Adrenal gland (tissue), 9 donors: ENCODE measurements at regions not wholly inside any gene's neighbourhood (a gene's known extent, or its start where the extent isn't known, plus 50 kb on each side); places are given as distances from the start of the nearest gene placed in this dataset.
A peak's percentile ranks its signal among the peaks of the same experiment; 100 is the strongest.

Source experiments
- DNase-seq, 7 donors: peaks; one replicate each; pipeline ENCODE4 v3.0.0-alpha.2; 2019 to 2020
- H3K27ac ChIP-seq, 5 donors: fragments of 200-600 bp; sonication (generic) in 4 of 5; 1 replicate in 3 of 5; 2 replicates in 2 of 5; pipeline versions ENCODE4 v1.5.1 to v1.8.0; 2016 to 2020; ENCODE audit warnings: mild to moderate bottlenecking in 1 of 5
- H3K27me3 ChIP-seq: fragments of 200-600 bp; 2 replicates; pipeline ENCODE4 v1.8.0; 2021
- H3K36me3 ChIP-seq, 2 donors: fragments of 200-600 bp; replicated peaks in 1 of 2; 1 replicate in 1 of 2; 2 replicates in 1 of 2; pipeline versions ENCODE4 v1.5.1 to v1.8.0; 2018 to 2022
- H3K4me1 ChIP-seq, 2 donors: fragments of 200-600 bp; replicated peaks in 1 of 2; 1 replicate in 1 of 2; 2 replicates in 1 of 2; pipeline versions ENCODE4 v1.5.1 to v1.8.0; 2018 to 2021
- H3K4me3 ChIP-seq, 4 donors: fragments of 200-600 bp; sonication (generic) in 3 of 4; one replicate each; pipeline ENCODE4 v1.5.1; 2016 to 2018
- H3K9me3 ChIP-seq, 3 donors: fragments of 200-600 bp; sonication (generic) in 1 of 3; replicated peaks in 1 of 3; 1 replicate in 2 of 3; 2 replicates in 1 of 3; pipeline versions ENCODE4 v1.5.1 to v1.8.0; 2016 to 2021
- POLR2A ChIP-seq, 2 donors: fragments of 450-650 bp; IDR thresholded peaks; one replicate each; pipeline ENCODE4 v1.6.1; 2017; ENCODE audit warnings: antibody characterized with exemption in 2 of 2, mild to moderate bottlenecking in 2 of 2, moderate library complexity in 1 of 2
- WGBS, 4 donors: extraction: QIAGEN DNeasy Blood & Tissue Kit in 2 of 4; methylation state at CpG; one replicate each; pipeline versions ENCODE4 v1.1.5 to v1.1.7; 2013 to 2017; 5-methylcytosine and 5-hydroxymethylcytosine counted together
- intact Hi-C, 2 donors: fragments of 100-400 bp; cut with DNase I; formaldehyde crosslinking; loops; one replicate each; pipeline versions ENCODE4 v1.14.1 to v1.15.0; 2022 to 2023
- TF ChIP-seq, protein P1 (sequence below), 6 experiments: fragments of 450-650 bp in 4 of 6; fragments of 200-600 bp in 2 of 6; sonication (generic) in 1 of 6; IDR thresholded peaks; 1 replicate in 5 of 6; 2 replicates in 1 of 6; pipeline versions ENCODE4 v1.5.1 to v1.8.0; 2016 to 2021; ENCODE audit warnings: antibody characterized with exemption in 6 of 6, mild to moderate bottlenecking in 2 of 6, moderate library complexity in 1 of 6
- donor health status: healthy with polysubstance abuse.
- donor health status: Bipolar disorder and iron deficiency.
- donor health status: DM: yes; HTN: yes; CAD: no.
- donor health status: DM: no; HTN: no; CAD: no.
- donor health status: DM: no; HTN: no; CAD: no.

- DNase-seq: no peak
- no peaks in the 10 kb centered on the region for H3K4me1 ChIP-seq
Observed at GRCh38 chr13:107275312-107275711, 707.4 kb upstream of the ARGLU1 start.

GRCh38 chr13:107271227-107271626, 703.3 kb upstream of the ARGLU1 start:
- Histone ChIP-seq H3K4me1 (no peaks in the 10 kb centered on the region), H3K9me3 (no peaks in the 10 kb centered on the region), H3K36me3 (no peaks in the 10 kb centered on the region), H3K27ac (no peak overlapping the region), H3K4me3 (no peak overlapping the region), H3K27me3 (no peaks in the 10 kb centered on the region)
- DNase-seq: peak in 1 of 7 donors; percentile 3
- intact Hi-C loops: no loop called here
- 31 to 54% (median 40%) methylated on average over 2 of the region's 2 CpGs for WGBS, 4 donors
- no peak for TF ChIP-seq POLR2A (IDR thresholded peaks at IDR 0.05)
- TF ChIP-seq, protein P1, sequence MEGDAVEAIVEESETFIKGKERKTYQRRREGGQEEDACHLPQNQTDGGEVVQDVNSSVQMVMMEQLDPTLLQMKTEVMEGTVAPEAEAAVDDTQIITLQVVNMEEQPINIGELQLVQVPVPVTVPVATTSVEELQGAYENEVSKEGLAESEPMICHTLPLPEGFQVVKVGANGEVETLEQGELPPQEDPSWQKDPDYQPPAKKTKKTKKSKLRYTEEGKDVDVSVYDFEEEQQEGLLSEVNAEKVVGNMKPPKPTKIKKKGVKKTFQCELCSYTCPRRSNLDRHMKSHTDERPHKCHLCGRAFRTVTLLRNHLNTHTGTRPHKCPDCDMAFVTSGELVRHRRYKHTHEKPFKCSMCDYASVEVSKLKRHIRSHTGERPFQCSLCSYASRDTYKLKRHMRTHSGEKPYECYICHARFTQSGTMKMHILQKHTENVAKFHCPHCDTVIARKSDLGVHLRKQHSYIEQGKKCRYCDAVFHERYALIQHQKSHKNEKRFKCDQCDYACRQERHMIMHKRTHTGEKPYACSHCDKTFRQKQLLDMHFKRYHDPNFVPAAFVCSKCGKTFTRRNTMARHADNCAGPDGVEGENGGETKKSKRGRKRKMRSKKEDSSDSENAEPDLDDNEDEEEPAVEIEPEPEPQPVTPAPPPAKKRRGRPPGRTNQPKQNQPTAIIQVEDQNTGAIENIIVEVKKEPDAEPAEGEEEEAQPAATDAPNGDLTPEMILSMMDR (IDR thresholded peaks at IDR 0.05): no peak

More at GRCh38 chr13:107275312-107275711, 707.4 kb upstream of the ARGLU1 start:
- Histone ChIP-seq H3K27me3 (no peaks in the 10 kb centered on the region), H3K36me3 (no peaks in the 10 kb centered on the region), H3K27ac (no peak overlapping the region), H3K4me3 (no peak overlapping the region), H3K9me3 (no peaks in the 10 kb centered on the region)
- intact Hi-C loops: no loop called here
- WGBS, 4 donors: 64 to 78% (median 74%) methylated on average over 4 of the region's 4 CpGs
- TF ChIP-seq POLR2A (IDR thresholded peaks at IDR 0.05): no peak
- TF ChIP-seq, protein P1 (IDR thresholded peaks at IDR 0.05): no peak

- H3K4me3 ChIP-seq: no peak overlapping the region
- no peak for DNase-seq
- H3K36me3 ChIP-seq: no peaks in the 10 kb centered on the region
- TF ChIP-seq POLR2A (IDR thresholded peaks at IDR 0.05): no peak
- TF ChIP-seq, protein P1 (IDR thresholded peaks at IDR 0.05): no peak
- H3K27ac ChIP-seq: no peak overlapping the region
- H3K4me1 ChIP-seq: no peaks in the 10 kb centered on the region
- intact Hi-C loops: no loop called here
- no peaks in the 10 kb centered on the region for H3K27me3 ChIP-seq
- no peaks in the 10 kb centered on the region for H3K9me3 ChIP-seq
- WGBS, 4 donors: 80 to 100% (median 92%) methylated on average over 1 of the region's 1 CpG
Observed at GRCh38 chr13:107266657-107267056, 698.7 kb upstream of the ARGLU1 start.

GRCh38 chr13:107258599-107259187, 690.8 kb upstream of the ARGLU1 start:
- Histone ChIP-seq H3K9me3 (no peaks in the 10 kb centered on the region), H3K27ac (no peak overlapping the region), H3K4me3 (no peak overlapping the region), H3K4me1 (no peaks in the 10 kb centered on the region), H3K27me3 (no peaks in the 10 kb centered on the region), H3K36me3 (no peaks in the 10 kb centered on the region)
- 63 to 74% (median 69%) methylated on average over 7 of the region's 7 CpGs for WGBS, 4 donors
- no peak for TF ChIP-seq POLR2A (IDR thresholded peaks at IDR 0.05)
- TF ChIP-seq, protein P1 (IDR thresholded peaks at IDR 0.05): no peak
- intact Hi-C loops: no loop called here
- no peak for DNase-seq
